ENCODE measurements at regions not wholly inside any gene's neighbourhood (a gene's known extent, or its start where the extent isn't known, plus 50 kb on each side); places are given as distances from the start of the nearest gene placed in this dataset.
"Not testable (repeated sequence)": the region's sequence is repeated elsewhere in the genome, so short reads cannot be mapped to it uniquely, and the experiment has no call there.

- no peak for DNase-seq (ENCODE audit: low spot score)
Observed at GRCh38 chr4:130640592-130640991, 1544.6 kb downstream of the C4orf33 start.

GRCh38 chr4:130646886-130647285, 1550.9 kb downstream of the C4orf33 start:
- no peak for DNase-seq (ENCODE audit: low spot score)

- no peak for DNase-seq (ENCODE audit: low spot score)
Observed at GRCh38 chr4:130648570-130648969, 1552.6 kb downstream of the C4orf33 start.

GRCh38 chr4:130653842-130654241, 1557.9 kb downstream of the C4orf33 start:
- no peak for DNase-seq (ENCODE audit: low spot score)

- DNase-seq (ENCODE audit: low spot score), result no peak
Observed at GRCh38 chr4:130659320-130659719, 1563.4 kb downstream of the C4orf33 start.

- no peak for DNase-seq (ENCODE audit: low spot score)
Observed at GRCh38 chr4:130668859-130669258, 1572.9 kb downstream of the C4orf33 start.

GRCh38 chr4:130675266-130675665, 1579.3 kb downstream of the C4orf33 start:
- no peak for DNase-seq (ENCODE audit: low spot score)

- DNase-seq (ENCODE audit: low spot score), result no peak
Observed at GRCh38 chr4:130689181-130689580, 1593.2 kb downstream of the C4orf33 start.

GRCh38 chr4:130698251-130698650, 1602.3 kb downstream of the C4orf33 start:
- DNase-seq (ENCODE audit: low spot score), result no peak

GRCh38 chr4:130699004-130699403, 1603.1 kb downstream of the C4orf33 start:
- no peak for DNase-seq (ENCODE audit: low spot score)

GRCh38 chr4:130703211-130703935, 1607.4 kb downstream of the C4orf33 start:
- DNase-seq (ENCODE audit: low spot score), result no peak

GRCh38 chr4:130705023-130705422, 1609.1 kb downstream of the C4orf33 start:
- DNase-seq (ENCODE audit: low spot score), result no peak

- DNase-seq (ENCODE audit: low spot score), result no peak
Observed at GRCh38 chr4:130712038-130712437, 1616.1 kb downstream of the C4orf33 start.

- no peak for DNase-seq (ENCODE audit: low spot score)
Observed at GRCh38 chr4:130714006-130714405, 1618.1 kb downstream of the C4orf33 start.

- no peak for DNase-seq (ENCODE audit: low spot score)
Observed at GRCh38 chr4:130722361-130722760, 1626.4 kb downstream of the C4orf33 start.

- DNase-seq (ENCODE audit: low spot score), result no peak
Observed at GRCh38 chr4:130736436-130737185, 1640.7 kb downstream of the C4orf33 start.

- DNase-seq (ENCODE audit: low spot score), result no peak
Observed at GRCh38 chr4:130738233-130738632, 1642.3 kb downstream of the C4orf33 start.

- DNase-seq (ENCODE audit: low spot score), result no peak
Observed at GRCh38 chr4:130747842-130748241, 1651.9 kb downstream of the C4orf33 start.

GRCh38 chr4:130753926-130754325, 1658.0 kb downstream of the C4orf33 start:
- no peak for DNase-seq (ENCODE audit: low spot score)

GRCh38 chr4:130760246-130760645, 1664.3 kb downstream of the C4orf33 start:
- no peak for DNase-seq (ENCODE audit: low spot score)

- not testable (repeated sequence) for DNase-seq (ENCODE audit: low spot score)
Observed at GRCh38 chr4:130767384-130767783, 1671.4 kb downstream of the C4orf33 start.

GRCh38 chr4:130772966-130773365, 1677.0 kb downstream of the C4orf33 start:
- DNase-seq (ENCODE audit: low spot score), result not testable (repeated sequence)

GRCh38 chr4:130808492-130808891, 1712.5 kb downstream of the C4orf33 start:
- no peak for DNase-seq (ENCODE audit: low spot score)
